CD4-positive, alpha-beta T cell treated with Interleukin-21 for 1 hour (primary cell): ENCODE measurements at regions not wholly inside any gene's neighbourhood (a gene's known extent, or its start where the extent isn't known, plus 50 kb on each side); places are given as distances from the start of the nearest gene placed in this dataset.

ENCODE experiments used
- DNase-seq: peaks from one replicate; pipeline ENCODE4 v3.0.0-alpha.2; 2020

DNA sequence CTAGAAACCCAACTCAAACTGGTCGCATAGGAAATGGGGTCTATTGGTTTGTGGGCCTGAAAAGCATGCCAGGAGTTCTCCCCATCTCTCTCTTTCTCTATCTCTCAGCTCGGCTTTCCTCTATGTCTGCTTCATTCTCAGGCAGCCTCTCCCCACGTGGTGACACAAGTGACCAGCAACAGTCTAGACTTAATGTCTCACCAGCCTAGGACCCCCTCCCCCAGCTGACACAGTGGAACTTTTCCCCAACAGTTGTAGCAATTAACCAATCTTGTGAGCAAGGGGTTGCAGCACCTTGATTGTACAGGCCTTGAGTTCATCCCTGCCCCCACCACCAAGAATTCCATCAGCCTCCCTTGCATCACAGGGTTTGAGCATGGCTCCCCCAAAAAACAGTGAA is 159.8 kb upstream of the KIT start:
- DNase-seq, result no peak

DNA sequence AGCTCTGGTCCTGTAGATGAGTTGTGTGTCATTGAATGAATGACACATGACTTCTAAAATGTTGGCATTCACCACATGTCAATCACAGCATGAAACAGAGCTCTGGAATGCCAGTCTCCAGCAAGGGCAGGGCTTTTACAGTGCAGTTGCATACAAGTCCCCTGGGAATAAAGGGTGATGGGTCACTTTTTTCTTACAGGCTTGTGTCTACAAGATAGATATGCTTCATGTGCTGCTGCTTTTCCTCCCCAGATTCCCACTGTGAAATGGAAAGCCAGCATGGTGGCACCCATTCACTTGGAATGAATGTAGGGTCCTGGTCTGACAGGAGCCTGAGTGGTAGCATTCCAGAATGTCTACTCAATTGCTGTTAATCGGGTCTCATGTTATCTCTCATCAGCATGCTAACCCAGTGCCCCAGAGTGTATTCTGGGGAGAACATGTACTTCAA is 159.1 kb upstream of the KIT start:
- no peak for DNase-seq

DNA sequence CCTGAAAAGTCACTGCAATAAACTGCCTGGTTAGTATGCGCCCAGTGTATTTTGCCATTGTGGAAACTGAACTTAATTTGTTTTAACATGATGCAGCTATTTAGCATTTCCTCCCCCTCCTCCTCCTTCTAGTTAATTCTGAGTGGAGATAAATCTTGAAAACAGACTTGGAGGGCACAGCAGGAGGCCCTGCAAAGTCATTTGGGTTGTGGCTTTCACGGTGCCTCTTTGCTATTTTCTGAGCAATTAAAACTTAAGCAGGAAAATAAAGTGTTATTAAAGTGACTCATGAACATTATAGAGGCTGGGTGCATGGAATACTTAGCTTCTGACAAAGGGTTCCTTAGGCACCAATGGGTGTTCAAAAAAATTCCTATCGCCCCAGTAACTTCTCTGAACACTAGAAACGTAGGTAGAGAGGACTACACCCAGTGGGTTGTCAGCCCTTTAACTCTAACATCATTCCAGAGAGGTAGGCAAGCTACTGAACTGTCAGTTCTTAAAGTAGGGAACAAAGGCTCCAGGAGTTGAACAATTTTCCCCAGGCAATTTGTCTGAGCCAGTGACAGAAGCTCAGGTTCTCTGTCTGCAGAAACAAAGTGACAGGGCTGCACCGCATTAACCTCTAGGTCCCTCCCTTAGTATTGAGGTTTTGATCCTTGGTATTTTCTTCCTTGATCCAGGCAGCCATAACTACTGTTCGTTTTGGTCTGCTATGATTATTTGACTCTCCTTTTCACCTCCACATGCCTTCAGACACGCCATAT is 158.3 kb upstream of the KIT start:
- no peak for DNase-seq

DNA sequence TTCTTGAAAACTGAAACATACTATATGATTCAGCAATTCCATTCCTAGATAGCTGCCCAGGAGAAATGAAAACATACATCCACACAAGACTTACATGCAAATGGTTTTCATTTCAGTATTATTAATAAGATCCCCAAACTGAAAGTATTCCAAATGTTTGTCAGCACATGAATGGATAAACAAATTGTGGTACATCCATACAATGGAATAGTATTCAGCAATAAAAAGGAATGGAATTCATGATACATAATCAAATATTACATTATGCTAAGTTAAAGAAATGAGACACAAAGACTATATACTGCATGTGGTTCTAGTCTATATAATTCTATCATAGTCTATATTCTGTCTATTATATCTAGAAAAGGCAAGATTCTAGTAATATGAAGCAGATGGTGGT is 152.4 kb upstream of the KIT start:
- no peak for DNase-seq

DNA sequence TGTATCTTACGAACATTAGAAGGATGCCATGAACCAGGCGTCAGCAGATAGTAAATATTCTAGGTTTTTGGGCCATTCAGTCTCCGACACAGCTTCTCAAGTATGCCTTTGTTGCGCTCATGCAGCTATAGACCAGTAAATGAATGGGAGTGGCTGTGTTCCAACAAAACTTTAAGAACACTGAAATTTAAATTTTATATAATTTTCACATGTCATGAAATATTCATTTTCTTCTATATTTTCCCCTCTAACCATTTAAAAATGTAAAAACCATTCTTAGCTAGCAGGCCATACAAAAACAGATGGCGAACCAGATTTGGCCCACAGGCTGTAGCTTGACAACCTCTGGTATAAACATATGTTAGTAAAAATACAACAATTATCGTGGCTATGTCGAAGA is 151.8 kb upstream of the KIT start:
- no peak for DNase-seq

DNA sequence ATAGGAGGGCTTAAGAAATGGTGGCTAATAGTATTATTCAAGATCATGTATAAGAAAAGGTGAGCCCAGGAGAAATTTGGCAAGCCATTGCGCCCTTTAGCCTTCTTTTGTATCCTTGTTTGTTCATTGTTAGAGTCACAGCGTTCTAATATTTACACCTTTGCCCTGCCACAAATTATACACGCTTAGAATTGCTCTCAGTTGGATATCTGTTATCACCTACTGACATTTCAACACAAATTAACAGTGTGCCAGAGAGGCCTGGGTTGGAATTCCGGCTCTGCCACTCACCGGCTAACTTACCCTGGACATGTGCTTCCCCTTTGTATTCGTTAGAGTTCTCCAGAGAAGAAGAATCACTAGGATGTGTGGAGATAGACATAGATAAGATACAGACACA is 148.7 kb upstream of the KIT start:
- DNase-seq, result no peak

DNA sequence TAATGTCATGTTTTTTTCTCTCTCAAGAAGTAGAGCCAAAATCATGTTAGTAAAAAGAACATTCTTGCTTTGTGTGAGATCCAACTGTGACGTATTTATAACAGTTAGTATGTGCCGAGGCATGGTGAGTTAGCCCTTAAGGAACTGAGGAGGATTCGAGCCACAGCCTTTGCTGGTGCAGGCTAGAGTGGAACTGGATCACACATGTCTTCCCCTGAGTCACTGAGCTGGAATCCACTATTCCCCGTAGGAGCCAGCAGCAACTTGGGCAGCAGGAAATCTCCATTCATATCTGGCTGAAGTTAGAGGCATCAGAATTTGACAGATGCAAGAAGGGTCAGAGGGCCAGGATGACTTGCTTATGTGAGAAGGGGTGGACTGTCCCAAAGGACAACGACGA is 144.6 kb upstream of the KIT start:
- DNase-seq, result no peak

DNA sequence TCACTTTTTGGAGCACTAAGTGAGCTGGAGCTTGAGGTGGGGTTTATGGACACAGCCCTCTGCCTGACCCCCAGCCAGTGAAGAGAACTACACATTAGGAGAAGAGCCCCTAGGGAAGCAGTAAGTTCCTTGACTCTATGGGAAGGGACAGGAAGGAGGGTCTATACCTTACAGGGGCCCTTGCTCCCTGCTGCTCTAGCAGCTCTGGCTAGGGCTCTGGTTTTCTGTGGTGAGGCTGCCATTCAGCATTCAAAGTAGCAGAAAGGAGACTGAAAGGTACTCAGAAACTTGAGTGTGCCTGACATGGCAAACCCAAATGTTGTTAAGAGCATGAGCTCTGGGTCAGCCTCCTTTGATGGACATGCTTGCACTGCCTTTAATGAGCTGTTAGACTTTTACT is 144.0 kb upstream of the KIT start:
- DNase-seq, result no peak

DNA sequence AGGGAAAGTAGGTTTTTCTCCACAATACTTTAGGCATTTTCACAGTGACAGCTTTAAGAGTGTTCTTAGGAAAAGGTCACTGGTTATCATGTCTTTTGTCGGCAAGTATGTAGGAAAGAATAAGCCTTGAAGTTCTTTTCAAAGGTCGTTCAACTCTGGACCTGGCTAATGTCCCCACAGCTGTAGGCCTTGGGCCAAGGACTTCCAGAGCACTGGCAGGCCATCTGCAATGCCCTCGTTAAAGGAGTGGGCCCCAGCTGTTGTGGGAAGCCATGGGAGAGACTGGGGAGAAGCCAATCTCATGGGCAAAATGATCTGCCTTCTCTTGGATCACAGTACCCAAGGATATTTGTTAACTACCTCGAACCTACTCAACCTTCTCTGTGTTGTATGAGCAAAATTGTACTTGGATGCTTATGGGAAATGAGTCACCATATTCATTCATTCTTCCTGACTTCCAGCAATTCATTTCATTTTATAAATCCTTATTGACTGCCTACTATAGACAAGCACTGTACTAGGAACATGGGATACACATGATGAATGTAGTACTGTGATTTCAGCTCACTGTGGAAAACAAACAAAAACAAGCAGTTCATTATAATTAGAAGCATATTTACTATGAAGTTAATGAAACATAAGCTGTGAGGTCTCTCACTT is 141.1 kb upstream of the KIT start:
- DNase-seq, result no peak

DNA sequence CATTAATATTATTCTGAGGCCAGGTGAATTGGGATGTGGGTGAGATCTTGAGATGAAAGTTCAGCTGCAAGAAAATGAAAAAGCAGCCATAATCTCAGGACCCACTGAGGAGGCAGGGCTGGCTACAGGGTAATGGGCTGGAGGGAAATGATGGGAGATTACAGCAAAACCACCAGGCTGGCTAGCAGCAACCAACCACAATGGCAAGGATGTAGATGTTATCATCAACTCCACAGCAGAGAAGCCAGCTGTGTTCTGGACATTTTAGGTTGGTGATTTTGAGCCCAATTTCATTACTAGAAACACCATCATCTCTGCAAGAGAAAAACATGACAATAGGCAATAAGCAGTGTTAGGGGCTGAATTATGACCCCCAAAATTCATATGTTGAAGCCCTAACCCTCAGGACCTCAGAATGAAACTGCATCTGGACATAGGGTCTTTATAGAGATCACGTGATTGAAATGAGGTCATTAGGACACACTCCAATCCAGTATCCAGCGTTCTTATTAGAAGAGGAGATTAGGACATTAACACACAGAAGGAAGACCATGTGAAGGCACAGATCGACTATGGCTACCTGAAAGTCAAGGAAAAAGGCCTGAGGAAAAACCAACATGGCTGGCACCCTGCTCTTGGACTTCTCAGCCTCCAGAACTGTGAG is 139.8 kb upstream of the KIT start:
- DNase-seq, result no peak

DNA sequence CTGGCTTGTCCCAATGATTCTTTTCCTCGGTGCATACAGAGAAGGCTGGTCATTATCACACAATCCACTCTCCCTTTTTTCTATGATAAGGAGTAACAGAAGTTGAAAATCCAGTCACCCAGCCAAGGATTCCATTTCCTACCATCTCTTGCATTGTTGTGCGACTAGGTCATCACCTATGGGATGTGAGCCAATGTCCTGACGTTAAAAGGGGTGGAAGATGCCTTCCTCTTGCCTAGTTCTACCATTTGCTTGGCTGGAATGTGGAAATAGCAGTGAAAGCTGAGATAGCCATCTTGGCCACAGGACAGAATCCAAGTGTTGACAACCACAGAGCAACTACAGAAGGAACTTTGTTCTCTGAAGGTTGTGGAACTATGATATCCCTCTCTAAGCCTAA is 132.2 kb upstream of the KIT start:
- DNase-seq, result no peak

DNA sequence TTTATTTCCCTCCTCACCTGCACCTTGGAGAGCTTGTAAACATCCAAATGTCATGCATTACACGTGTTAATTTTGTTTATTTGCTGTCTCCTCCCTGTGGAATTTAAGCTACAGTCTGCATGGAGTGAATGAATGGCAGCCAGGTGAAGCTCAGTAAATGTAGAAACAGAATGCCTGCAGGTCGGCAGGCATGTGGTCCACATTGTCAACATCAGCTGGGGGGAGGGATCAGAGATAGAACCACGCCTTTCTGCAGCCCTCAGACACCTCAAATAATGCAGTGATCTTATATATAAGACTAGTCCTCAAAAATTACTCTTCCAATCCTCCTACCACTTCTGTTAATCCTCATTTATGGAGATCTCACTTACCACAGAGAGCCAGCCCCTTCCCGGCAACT is 131.2 kb upstream of the KIT start:
- no peak for DNase-seq

DNA sequence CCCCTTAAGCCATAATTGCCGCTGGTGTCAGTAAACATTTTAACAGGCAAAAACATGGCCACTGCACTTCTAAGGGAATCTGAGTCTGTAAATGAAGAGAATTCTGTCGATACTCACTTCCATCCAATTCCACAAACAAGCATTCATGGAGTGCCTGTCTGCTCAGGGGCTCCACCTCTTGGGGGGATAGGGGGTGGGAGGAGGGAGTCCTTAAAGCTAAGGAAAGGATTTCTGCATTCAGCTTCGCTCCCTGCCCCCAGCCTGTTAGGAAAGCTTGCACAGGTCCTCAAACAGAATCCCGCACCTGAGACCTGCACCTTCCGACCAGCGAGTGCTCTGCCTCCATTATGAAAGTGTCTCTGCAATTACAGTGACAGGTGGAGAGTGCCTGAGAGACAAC is 130.2 kb upstream of the KIT start:
- DNase-seq, result no peak

DNA sequence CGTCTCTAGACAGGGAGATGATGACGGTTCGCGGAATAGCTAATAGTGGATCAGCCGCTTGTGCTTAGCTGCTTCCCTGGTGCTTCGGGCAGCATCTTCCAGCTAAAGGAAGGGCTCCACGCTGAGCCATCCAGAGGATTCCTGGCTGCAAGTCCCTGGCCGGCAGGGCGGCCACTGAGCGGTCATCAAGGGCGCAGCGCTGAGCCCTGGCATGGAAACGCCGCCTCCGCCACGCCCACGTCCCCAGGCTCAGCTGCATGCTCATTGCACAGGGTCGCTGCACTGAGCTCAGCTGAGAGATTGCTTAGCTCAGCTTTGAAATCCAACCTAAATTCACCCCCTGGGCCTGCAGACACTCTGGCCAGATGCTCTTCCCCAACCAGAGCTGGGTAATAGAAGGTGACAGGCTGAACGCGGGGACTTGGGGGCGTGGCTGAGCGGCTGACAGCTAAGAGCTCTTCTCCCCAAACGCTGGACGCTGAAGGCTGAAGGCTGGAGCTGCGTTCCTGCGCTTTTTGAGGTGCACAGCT is 118.2 kb upstream of the KIT start:
- no peak for DNase-seq

DNA sequence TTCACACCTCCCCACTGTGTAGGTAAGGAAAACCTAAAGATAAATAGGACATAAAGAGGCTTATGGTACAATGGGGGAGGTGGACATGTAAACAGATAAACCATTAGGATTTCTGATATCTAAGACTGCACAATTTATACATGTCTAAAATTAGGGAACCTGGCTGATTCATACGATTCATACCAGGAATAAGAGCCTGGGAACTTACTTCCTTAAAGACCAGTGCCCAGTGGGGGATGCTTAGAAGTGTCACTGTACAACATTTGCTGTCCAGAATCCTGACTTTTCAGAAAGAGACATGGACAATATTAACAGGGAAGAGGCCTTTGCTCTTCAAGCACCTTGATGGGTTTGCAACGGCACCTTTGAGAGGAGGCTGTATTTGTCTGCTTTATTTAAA is 116.8 kb upstream of the KIT start:
- no peak for DNase-seq

DNA sequence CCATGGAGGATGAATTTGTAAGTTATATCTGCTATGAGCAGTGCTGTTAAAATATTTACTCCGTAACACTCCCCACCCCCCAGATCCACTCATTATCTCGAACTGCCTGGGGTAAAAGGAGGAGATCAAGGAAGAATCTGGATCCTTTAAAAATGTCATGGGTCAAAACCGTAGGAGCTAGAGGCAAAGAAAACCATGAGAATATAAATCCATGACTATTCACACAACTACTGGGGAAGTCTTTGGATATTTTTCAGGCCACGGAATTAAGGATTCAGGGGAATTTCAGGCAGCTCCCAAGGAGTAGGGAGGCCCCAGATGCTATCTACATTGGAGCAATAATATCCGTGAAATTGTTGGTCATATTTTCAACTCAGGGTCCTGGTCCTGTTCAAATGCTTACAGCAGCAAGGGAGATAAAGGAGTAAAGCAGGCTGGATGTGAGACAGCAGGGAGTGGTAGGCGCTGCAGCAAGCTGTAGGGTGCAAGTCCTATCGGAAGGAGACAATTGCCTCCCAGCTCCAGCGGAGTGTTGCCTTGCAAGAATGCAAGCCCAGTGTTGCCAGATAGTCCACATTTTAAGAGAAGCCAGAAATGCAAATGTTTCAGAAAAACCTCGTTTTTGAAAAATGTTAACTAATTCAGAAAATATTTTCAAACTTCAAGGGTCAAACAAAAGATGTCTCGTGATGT is 116.2 kb upstream of the KIT start:
- DNase-seq, result no peak

DNA sequence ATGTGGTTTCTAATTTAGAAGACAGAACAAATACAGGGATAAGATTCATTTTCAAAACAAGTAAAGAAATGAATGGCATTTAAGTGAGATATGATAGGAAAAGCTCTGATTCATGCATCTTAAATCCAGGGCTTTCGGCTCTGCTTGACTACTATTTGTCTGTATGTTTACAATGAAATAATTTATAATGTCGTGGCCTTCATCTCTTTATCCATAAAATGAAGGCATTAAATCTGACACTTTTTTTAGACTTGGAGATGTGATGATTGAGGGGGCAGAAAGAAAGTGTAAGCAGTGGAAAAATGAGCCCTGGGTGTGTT is 115.7 kb upstream of the KIT start:
- DNase-seq, result no peak

DNA sequence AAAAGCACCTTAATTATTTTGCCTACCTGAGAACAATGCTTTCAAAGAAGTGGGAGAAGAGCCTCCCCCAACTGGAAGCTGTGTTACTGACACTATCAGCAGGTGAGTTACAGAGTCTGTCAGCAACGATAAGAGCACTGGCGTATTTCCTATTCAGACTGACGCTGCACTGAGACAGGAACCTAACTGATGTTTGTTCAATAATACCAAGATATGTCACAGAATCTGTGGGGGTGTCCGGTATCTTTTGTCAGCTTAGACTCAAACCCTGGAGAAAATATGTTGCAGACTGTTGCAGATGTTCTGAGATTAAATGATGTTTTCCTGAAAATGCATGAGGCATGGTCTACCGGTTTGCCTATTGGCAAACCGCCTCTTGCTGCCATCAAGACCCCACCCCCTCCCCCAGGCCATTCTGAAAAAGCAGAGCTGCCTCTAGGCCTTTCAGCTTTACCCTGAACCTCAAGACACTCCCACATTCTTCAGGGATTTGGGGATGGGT is 115.2 kb upstream of the KIT start:
- no peak for DNase-seq

DNA sequence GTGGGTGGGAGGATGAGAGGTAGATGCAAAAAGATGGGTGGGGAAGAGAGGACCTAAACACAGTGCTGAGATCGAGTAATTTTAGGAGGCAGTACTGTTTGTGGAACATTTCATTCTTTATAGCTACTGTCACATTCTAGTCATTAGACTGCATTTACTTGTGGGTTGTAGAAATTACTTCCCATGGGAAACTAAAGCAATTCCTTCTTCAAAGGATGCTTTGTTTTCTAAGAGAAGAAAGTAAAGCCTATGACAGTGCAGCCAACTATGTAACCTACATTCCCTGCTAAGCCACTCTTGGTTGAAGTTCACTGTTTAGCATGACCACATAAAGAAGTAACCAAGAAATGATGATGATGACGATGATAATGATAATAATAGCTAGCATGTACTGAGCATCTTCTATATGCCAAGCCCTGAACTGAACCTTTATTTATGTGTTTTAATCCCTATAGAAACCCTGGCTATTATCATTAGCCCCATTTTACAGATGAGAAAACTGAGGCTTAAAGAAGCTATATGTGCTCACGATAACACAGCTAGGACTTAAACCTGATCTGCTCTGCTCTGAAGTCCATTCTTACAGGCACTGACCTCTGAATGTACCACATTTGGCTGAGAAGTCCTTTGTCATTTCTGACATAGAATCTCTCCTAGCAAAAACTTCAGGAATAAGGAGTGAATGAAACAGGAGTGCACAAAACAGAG is 114.5 kb upstream of the KIT start:
- DNase-seq, result no peak

DNA sequence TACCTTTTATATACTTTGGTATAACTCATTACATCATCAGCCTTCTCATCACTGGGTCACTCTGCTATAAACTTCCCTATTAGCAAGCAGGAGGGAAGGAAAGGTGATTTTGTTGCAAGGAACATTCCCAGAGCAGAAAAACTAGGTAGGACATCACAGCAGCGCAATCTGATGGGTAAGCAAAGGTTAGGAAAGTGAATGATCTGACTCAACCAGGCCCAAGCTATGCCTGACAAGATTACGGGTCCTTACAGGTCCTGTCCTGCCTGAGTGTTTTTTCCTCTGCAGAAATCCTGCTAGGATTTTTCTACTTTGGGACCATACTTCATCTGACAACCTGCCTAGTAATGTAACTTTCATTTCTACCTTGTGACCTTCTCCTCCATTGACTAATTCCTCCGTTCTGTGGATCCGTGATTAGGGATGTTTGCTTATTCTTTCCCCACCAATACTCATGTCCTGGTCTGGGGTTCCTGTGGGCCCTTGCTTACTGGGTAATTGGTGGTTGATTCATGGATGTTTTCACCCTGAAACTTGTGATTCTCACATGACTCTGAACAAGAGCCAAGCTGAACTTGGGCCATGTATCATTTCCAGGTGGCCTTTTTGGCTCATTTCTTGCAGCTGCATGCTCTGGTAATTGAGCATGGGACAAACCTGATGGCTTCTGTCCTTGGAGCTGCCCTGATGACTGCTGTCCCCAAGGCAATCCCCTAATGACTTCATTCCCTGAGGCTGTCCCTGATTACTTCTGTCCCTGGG is 111.9 kb upstream of the KIT start:
- no peak for DNase-seq

DNA sequence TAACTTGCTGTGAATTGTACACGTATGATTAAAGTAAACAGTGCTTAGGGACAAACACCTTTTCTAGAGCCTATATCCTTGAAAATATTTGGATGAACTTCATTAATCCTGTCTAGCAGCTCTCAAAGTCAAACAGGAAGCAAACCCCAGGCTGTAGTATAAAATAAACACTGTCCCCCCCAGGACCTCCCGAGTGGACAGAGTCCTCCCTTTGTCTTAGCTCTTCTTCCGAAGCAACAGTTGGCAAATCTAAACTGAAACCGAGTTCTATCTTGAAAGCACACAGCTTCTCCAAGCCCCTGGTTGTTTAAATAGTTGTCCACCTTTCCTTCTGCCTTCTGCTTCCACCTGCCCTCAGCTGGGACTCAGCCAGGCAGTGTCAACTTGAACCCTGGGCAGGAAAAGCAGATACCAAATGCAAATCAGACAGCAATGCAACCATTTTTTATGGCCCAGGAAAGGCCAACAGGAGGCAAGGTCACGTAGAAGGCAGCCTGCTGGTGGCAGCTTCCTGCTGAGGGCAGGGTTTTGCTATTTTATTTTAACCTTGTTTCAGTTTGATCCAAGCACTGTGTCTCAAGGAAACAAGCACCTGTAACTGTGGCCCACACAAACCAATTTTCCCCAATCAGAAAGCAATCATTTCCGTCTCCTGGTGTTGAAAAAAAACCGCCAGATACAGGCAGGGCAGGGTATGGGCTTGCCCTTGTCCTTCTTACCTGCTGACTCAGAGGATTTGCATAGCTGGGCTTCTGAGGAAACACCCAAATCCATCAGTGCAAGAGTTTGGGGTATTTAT is 110.3 kb upstream of the KIT start:
- no peak for DNase-seq
